ENCODE measurements at regions not wholly inside any gene's neighbourhood (a gene's known extent, or its start where the extent isn't known, plus 50 kb on each side); places are given as distances from the start of the nearest gene placed in this dataset.

GRCh38 chr15:79643393-79643792, 211.3 kb downstream of the MINAR1 start:
- Histone ChIP-seq H3K4me2 (no peak overlapping the region), H3F3A (replicated peaks; ENCODE audit: insufficient read depth) (peaks cover 16% of the 10 kb centered on the region), H3K9me3 (peaks cover 8% of the 10 kb centered on the region), H3K27me3 (ENCODE audit: insufficient read depth) (no peaks in the 10 kb centered on the region), H3K9ac (no peak overlapping the region), H3K4me3 (ENCODE audit: low read depth in 2 of 2, low read length in 1 of 2) (no peak overlapping the region), H3K27ac (ENCODE audit: low read depth in 2 of 2, low read length in 1 of 2) (no peak overlapping the region), H4K20me1 (ENCODE audit: insufficient read depth) (no peaks in the 10 kb centered on the region), H3K9me2 (no peaks in the 10 kb centered on the region), H3K79me2 (ENCODE audit: insufficient read depth) (no peaks in the 10 kb centered on the region), H3K4me1 (ENCODE audit: control insufficient read depth in 1 of 2, insufficient read depth in 2 of 2, low read depth in 1 of 2, low read length in 1 of 2) (peaks cover 3 to 7% of the 10 kb centered on the region in 2 experiments; a peak in 1 of 4 replicates), H2AFZ (ENCODE audit: low read depth) (no peak overlapping the region), H3K36me3 (replicated peaks in 1 of 2; ENCODE audit: control insufficient read depth in 1 of 2, insufficient read depth in 2 of 2, low read length in 1 of 2) (peaks cover 0 to 3% of the 10 kb centered on the region in 2 experiments)
- no peak for DNase-seq
- ChIA-PET CTCF (no interaction called here), POLR2A (no interaction called here)
- TF ChIP-seq SMC3 (IDR thresholded peaks at IDR 0.05; ENCODE audit: low read depth, low read length): no peak
- TF ChIP-seq TEAD4 (IDR thresholded peaks at IDR 0.05; ENCODE audit: borderline replicate concordance, insufficient read depth): no peak
- no peak for TF ChIP-seq FOXJ3 (CRISPR knock-in tag; IDR thresholded peaks at IDR 0.05)
- TF ChIP-seq EZH2phosphoT487 (IDR thresholded peaks at IDR 0.05; ENCODE audit: borderline replicate concordance, low read depth): no peak
- no peak for TF ChIP-seq CTCF (IDR thresholded peaks at IDR 0.05)
- TF ChIP-seq RXRA (IDR thresholded peaks at IDR 0.05; ENCODE audit: borderline replicate concordance, low read depth): no peak
- no peak for TF ChIP-seq GATA2 (CRISPR knock-in tag; IDR thresholded peaks at IDR 0.05)
- TF ChIP-seq FOXM1 (IDR thresholded peaks at IDR 0.05; ENCODE audit: low read depth): no peak
- no peak for TF ChIP-seq CHD2 (IDR thresholded peaks at IDR 0.05; ENCODE audit: low read length, partially characterized antibody)
- no peak for TF ChIP-seq GABPA (IDR thresholded peaks at IDR 0.05; ENCODE audit: low read depth)
- no peak for TF ChIP-seq USF1 (IDR thresholded peaks at IDR 0.05; ENCODE audit: borderline replicate concordance, low read depth)
- TF ChIP-seq NRF1 (IDR thresholded peaks at IDR 0.05; ENCODE audit: low read depth, low read length): no peak
- TF ChIP-seq EP300 (IDR thresholded peaks at IDR 0.05; ENCODE audit: borderline replicate concordance in 1 of 2, low read depth in 1 of 2, low read length in 1 of 2): no peak
- no peak for TF ChIP-seq MXI1 (IDR thresholded peaks at IDR 0.05; ENCODE audit: low read depth, low read length)
- TF ChIP-seq FOSL2 (IDR thresholded peaks at IDR 0.05; ENCODE audit: borderline replicate concordance, low read depth): no peak
- TF ChIP-seq TCF12 (IDR thresholded peaks at IDR 0.05): no peak
- TF ChIP-seq ZBTB33 (IDR thresholded peaks at IDR 0.05; ENCODE audit: borderline replicate concordance, low read depth): no peak
- TF ChIP-seq IRF3 (IDR thresholded peaks at IDR 0.05; ENCODE audit: low read depth, low read length): no peak
- no peak for TF ChIP-seq RFX5 (IDR thresholded peaks at IDR 0.05; ENCODE audit: low read length)
